Osteoblast (primary cell): ENCODE measurements at regions not wholly inside any gene's neighbourhood (a gene's known extent, or its start where the extent isn't known, plus 50 kb on each side); places are given as distances from the start of the nearest gene placed in this dataset.

ENCODE experiments used
- DNase-seq: peaks from one replicate; pipeline ENCODE4 v3.0.0; 2011; ENCODE audit warnings: low spot score, mixed read lengths; ENCODE audit not compliant: insufficient read length; ENCODE audit errors: missing footprints
- H2AFZ ChIP-seq: 2 replicates; pipeline ENCODE4 v1.6.0; 2011; ENCODE audit warnings: mild to moderate bottlenecking, low read length
- H3K27ac ChIP-seq: 2 replicates; pipeline ENCODE4 v1.5.1; 2011; ENCODE audit warnings: mild to moderate bottlenecking, low read depth, low read length, moderate library complexity
- H3K27me3 ChIP-seq: 2 replicates; pipeline ENCODE4 v1.6.0; 2012; ENCODE audit warnings: mild to moderate bottlenecking, control low read depth, inconsistent platforms, low read length, moderate library complexity; ENCODE audit not compliant: insufficient read depth
- H3K36me3 ChIP-seq: 2 replicates; pipeline ENCODE4 v1.5.1; 2011; ENCODE audit warnings: mild to moderate bottlenecking, low read length, control low read depth, moderate library complexity; ENCODE audit not compliant: insufficient read depth
- H3K4me1 ChIP-seq: 2 replicates; pipeline ENCODE4 v1.5.1; 2011; ENCODE audit warnings: mild to moderate bottlenecking, low read length, control low read depth, moderate library complexity; ENCODE audit not compliant: insufficient read depth
- H3K4me2 ChIP-seq: 2 replicates; pipeline ENCODE4 v1.6.0; 2011; ENCODE audit warnings: mild to moderate bottlenecking, low read length; ENCODE audit not compliant: insufficient read depth
- H3K4me3 ChIP-seq: fragments of 200-600 bp; sonication (generic); 3 replicates; pipeline ENCODE4 v1.5.1; 2012; ENCODE audit warnings: mild to moderate bottlenecking, low read length, inconsistent platforms; ENCODE audit not compliant: insufficient read depth
- H3K79me2 ChIP-seq: 2 replicates; pipeline ENCODE4 v1.6.0; 2012; ENCODE audit warnings: mild to moderate bottlenecking, low read length, control low read depth, inconsistent platforms; ENCODE audit not compliant: insufficient read depth
- H3K9me3 ChIP-seq: 2 replicates; pipeline ENCODE4 v1.5.1; 2011; ENCODE audit warnings: low read depth, low read length, control low read depth
- H4K20me1 ChIP-seq: 2 replicates; pipeline ENCODE4 v1.6.0; 2012; ENCODE audit warnings: mild to moderate bottlenecking, low read length, control low read depth; ENCODE audit not compliant: insufficient read depth
- CTCF ChIP-seq: IDR thresholded peaks from 2 replicates; pipeline ENCODE4 v1.5.1; 2011; ENCODE audit warnings: mild to moderate bottlenecking, low read depth, low read length, moderate library complexity; ENCODE audit errors: extremely low read depth

GRCh38 chr17:71110326-71110725 is 941.0 kb downstream of the KCNJ2 start:
- H3K9me3 ChIP-seq, result no peaks in the 10 kb centered on the region
- H2AFZ ChIP-seq, result no peak overlapping the region
- TF ChIP-seq CTCF, result no peak
- H3K36me3 ChIP-seq, result no peaks in the 10 kb centered on the region
- no peaks in the 10 kb centered on the region for H3K79me2 ChIP-seq
- DNase-seq, result no peak
- no peaks in the 10 kb centered on the region for H3K4me1 ChIP-seq
- no peak overlapping the region for H3K4me2 ChIP-seq
- no peak overlapping the region for H3K27ac ChIP-seq
- H3K4me3 ChIP-seq, result no peak overlapping the region
- H4K20me1 ChIP-seq, result no peaks in the 10 kb centered on the region
- no peaks in the 10 kb centered on the region for H3K27me3 ChIP-seq

GRCh38 chr17:71111460-71111859 is 942.1 kb downstream of the KCNJ2 start:
- H3K4me1 ChIP-seq, result no peaks in the 10 kb centered on the region
- H2AFZ ChIP-seq, result no peak overlapping the region
- no peaks in the 10 kb centered on the region for H3K27me3 ChIP-seq
- no peak overlapping the region for H3K27ac ChIP-seq
- H3K4me3 ChIP-seq, result no peak overlapping the region
- H4K20me1 ChIP-seq, result no peaks in the 10 kb centered on the region
- TF ChIP-seq CTCF, result no peak
- H3K9me3 ChIP-seq, result no peaks in the 10 kb centered on the region
- no peaks in the 10 kb centered on the region for H3K79me2 ChIP-seq
- no peak for DNase-seq
- no peak overlapping the region for H3K4me2 ChIP-seq
- no peaks in the 10 kb centered on the region for H3K36me3 ChIP-seq

- H3K79me2 ChIP-seq, result no peaks in the 10 kb centered on the region
- no peak overlapping the region for H3K4me3 ChIP-seq
- H4K20me1 ChIP-seq, result no peaks in the 10 kb centered on the region
- no peaks in the 10 kb centered on the region for H3K27me3 ChIP-seq
- DNase-seq, result no peak
- H2AFZ ChIP-seq, result no peak overlapping the region
- H3K9me3 ChIP-seq, result no peaks in the 10 kb centered on the region
- H3K4me2 ChIP-seq, result no peak overlapping the region
- H3K4me1 ChIP-seq, result no peaks in the 10 kb centered on the region
- no peak for TF ChIP-seq CTCF
- H3K36me3 ChIP-seq, result no peaks in the 10 kb centered on the region
- no peak overlapping the region for H3K27ac ChIP-seq
Observed at GRCh38 chr17:71111934-71112333, 942.6 kb downstream of the KCNJ2 start.

GRCh38 chr17:71113347-71113746 is 944.0 kb downstream of the KCNJ2 start:
- DNase-seq, result no peak
- no peaks in the 10 kb centered on the region for H3K79me2 ChIP-seq
- H3K4me3 ChIP-seq, result no peak overlapping the region
- no peaks in the 10 kb centered on the region for H4K20me1 ChIP-seq
- no peaks in the 10 kb centered on the region for H3K36me3 ChIP-seq
- H3K4me2 ChIP-seq, result no peak overlapping the region
- no peak for TF ChIP-seq CTCF
- H3K9me3 ChIP-seq, result no peaks in the 10 kb centered on the region
- H3K27ac ChIP-seq, result no peak overlapping the region
- no peak overlapping the region for H2AFZ ChIP-seq
- no peaks in the 10 kb centered on the region for H3K4me1 ChIP-seq
- H3K27me3 ChIP-seq, result no peaks in the 10 kb centered on the region
